Tibial nerve (tissue), 4 donors: ENCODE measurements at regions not wholly inside any gene's neighbourhood (a gene's known extent, or its start where the extent isn't known, plus 50 kb on each side); places are given as distances from the start of the nearest gene placed in this dataset.

Experiments used
- DNase-seq, 2 donors: peaks; one replicate each; pipeline ENCODE4 v3.0.0-alpha.2; 2019; ENCODE audit warnings: low spot score in 2 of 2
- H3K27ac ChIP-seq, 4 donors: fragments of 200-600 bp; sonication (generic) in 3 of 4; one replicate each; pipeline ENCODE4 v1.5.1; 2017 to 2019; ENCODE audit warnings: mild to moderate bottlenecking in 1 of 4
- H3K27me3 ChIP-seq, 2 donors: fragments of 200-600 bp; sonication (generic) in 1 of 2; one replicate each; pipeline versions ENCODE4 v1.5.1 to v1.6.0; 2017 to 2019
- H3K36me3 ChIP-seq, 3 donors: fragments of 200-600 bp; sonication (generic); one replicate each; pipeline ENCODE4 v1.5.1; 2018 to 2019
- H3K4me1 ChIP-seq, 4 donors: fragments of 200-600 bp; sonication (generic) in 3 of 4; one replicate each; pipeline ENCODE4 v1.5.1; 2017 to 2019
- H3K4me3 ChIP-seq, 4 donors: fragments of 200-600 bp; sonication (generic) in 3 of 4; one replicate each; pipeline ENCODE4 v1.5.1; 2017 to 2019; ENCODE audit warnings: mild to moderate bottlenecking in 1 of 4, moderate library complexity in 1 of 4
- H3K9me3 ChIP-seq, 4 donors: fragments of 200-600 bp; sonication (generic) in 3 of 4; one replicate each; pipeline ENCODE4 v1.5.1; 2017 to 2019
- EP300 ChIP-seq, 2 donors: sonication (generic); formaldehyde crosslinking; IDR thresholded peaks; one replicate each; pipeline ENCODE4 v1.6.1; 2017; ENCODE audit warnings: antibody characterized with exemption in 2 of 2, mild to moderate bottlenecking in 1 of 2
- POLR2A ChIP-seq, 2 donors: fragments of 450-650 bp; IDR thresholded peaks; one replicate each; pipeline ENCODE4 v1.6.1; 2017; ENCODE audit warnings: antibody characterized with exemption in 2 of 2, mild to moderate bottlenecking in 2 of 2, moderate library complexity in 2 of 2
- WGBS, 2 donors: methylation state at CpG; one replicate each; pipeline ENCODE4 v1.1.5; 2018; 5-methylcytosine and 5-hydroxymethylcytosine counted together
- TF ChIP-seq, protein P1 (sequence below), 5 experiments: fragments of 200-600 bp in 3 of 5; fragments of 450-650 bp in 2 of 5; sonication (generic) in 3 of 5; IDR thresholded peaks; one replicate each; pipeline ENCODE4 v1.5.1; 2016 to 2019; ENCODE audit warnings: antibody characterized with exemption in 5 of 5, mild to moderate bottlenecking in 3 of 5, moderate library complexity in 2 of 5

DNA sequence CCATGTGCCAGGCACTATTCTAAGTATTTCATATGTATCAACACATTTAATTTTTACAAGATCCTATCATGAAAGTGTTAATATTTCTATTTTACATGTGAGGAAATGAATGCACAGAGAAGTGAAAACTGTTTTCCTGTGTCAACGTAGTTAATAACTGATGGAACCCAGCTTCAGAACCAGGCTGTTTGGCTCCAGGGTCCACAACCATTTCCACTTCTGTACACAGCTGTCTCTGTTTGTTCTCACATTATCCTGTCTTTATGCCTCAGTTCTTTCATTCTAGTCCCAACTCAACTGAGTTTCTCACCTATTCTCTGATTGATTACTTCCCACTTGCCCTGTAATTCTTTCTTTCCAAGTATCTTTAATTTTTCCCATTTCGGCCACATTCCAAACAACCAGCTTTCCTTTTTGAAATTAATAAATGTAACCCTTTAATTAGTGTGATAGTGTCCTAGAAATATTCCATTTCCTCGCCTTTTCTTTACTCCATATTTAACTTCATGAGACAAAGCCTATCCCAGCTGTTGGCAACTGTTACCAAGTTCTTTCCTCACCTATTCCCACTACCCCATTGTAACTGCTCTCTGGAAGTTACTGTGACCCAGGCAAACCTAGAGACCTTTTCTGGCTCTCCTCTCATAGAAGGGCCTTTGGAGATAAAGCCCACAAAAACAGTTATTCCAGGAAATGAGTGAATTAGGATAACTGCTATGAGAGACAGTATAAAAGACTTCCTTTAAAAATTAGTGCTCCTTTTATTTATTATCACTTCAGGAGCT, 218.7 kb downstream of the RASSF9 start:
- H3K27me3 ChIP-seq = no peaks in the 10 kb centered on the region
- WGBS, 2 donors = 70 to 74% methylated on average over 3 of the region's 3 CpGs
- no peak for DNase-seq
- peaks cover 0 to under 1% (median 0%) of the 10 kb centered on the region in 4 donors for H3K9me3 ChIP-seq
- H3K4me1 ChIP-seq = no peaks in the 10 kb centered on the region
- H3K4me3 ChIP-seq = no peak overlapping the region
- H3K27ac ChIP-seq = no peak overlapping the region
- H3K36me3 ChIP-seq = no peaks in the 10 kb centered on the region
- TF ChIP-seq, protein P1, sequence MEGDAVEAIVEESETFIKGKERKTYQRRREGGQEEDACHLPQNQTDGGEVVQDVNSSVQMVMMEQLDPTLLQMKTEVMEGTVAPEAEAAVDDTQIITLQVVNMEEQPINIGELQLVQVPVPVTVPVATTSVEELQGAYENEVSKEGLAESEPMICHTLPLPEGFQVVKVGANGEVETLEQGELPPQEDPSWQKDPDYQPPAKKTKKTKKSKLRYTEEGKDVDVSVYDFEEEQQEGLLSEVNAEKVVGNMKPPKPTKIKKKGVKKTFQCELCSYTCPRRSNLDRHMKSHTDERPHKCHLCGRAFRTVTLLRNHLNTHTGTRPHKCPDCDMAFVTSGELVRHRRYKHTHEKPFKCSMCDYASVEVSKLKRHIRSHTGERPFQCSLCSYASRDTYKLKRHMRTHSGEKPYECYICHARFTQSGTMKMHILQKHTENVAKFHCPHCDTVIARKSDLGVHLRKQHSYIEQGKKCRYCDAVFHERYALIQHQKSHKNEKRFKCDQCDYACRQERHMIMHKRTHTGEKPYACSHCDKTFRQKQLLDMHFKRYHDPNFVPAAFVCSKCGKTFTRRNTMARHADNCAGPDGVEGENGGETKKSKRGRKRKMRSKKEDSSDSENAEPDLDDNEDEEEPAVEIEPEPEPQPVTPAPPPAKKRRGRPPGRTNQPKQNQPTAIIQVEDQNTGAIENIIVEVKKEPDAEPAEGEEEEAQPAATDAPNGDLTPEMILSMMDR (IDR thresholded peaks at IDR 0.05) = no peak
- TF ChIP-seq POLR2A (IDR thresholded peaks at IDR 0.05) (no peak), EP300 (IDR thresholded peaks at IDR 0.05) (no peak)

DNA sequence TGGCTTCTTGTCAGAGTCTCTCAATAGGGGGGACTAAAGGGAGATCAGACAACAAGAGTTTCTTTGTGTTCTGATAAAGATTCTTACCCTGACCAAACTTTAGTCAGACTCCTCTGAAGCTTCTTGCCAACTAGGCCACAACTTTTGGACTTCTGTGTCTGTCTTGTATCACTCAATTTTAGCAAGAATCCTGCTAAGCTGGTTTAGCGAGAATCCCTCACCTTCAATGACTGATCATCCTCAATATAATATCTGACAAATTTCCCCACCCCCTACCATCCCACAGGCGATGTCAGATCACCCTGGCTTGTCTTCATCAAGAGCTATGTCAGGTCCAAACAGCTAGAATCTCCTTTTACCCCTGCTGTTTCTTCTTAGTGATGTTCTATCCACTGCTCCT, 215.2 kb downstream of the RASSF9 start:
- Histone ChIP-seq H3K27ac (no peak overlapping the region), H3K27me3 (no peaks in the 10 kb centered on the region), H3K9me3 (no peaks in the 10 kb centered on the region), H3K36me3 (no peaks in the 10 kb centered on the region), H3K4me1 (no peaks in the 10 kb centered on the region), H3K4me3 (no peak overlapping the region)
- 83 to 87% methylated on average over 2 of the region's 2 CpGs for WGBS, 2 donors
- TF ChIP-seq, protein P1 (IDR thresholded peaks at IDR 0.05) = no peak
- TF ChIP-seq POLR2A (IDR thresholded peaks at IDR 0.05) (no peak), EP300 (IDR thresholded peaks at IDR 0.05) (no peak)
- DNase-seq = no peak

DNA sequence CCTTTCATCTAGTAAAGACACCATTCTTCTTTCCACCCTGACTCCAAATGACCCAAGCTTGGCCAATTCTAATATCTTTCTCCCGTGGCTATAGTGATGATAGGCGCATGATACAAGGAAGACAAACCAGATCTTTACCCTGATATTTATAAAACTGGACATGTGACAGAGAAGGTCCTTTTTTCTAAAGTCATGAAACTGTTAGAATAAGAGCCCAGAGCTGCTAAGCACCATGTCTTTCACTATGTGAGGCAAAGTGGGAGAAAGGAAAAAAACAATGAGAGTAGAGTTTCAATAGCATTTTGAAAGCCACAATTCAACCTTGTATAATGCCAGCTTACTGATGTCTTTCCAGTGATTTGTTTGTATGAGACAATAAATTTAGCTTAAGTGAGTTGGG, 212.4 kb downstream of the RASSF9 start:
- 93 to 98% methylated on average over 2 of the region's 2 CpGs for WGBS, 2 donors
- DNase-seq = no peak

DNA sequence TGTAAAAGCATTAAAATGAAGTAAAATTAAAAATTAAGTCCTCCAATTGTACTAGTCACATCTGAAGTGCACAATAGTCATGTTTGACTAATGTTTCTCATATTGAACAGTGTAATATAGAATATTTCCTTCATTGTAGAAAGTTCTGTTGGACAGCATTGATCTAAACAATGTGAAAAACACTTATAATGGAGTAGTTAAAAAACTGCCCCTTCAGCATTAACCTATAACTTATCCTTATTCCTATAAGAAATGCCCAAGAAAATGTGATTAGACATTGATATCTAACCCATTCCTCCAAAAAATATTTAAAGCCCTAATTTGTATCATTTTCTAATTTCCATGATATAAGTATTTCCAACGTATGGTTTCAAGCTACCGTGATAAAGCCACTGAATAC, 210.7 kb downstream of the RASSF9 start:
- no peak for DNase-seq
- no peaks in the 10 kb centered on the region for H3K27me3 ChIP-seq
- no peaks in the 10 kb centered on the region for H3K36me3 ChIP-seq
- H3K27ac ChIP-seq = no peak overlapping the region
- TF ChIP-seq, protein P1 (IDR thresholded peaks at IDR 0.05) = no peak
- TF ChIP-seq POLR2A (IDR thresholded peaks at IDR 0.05) (no peak), EP300 (IDR thresholded peaks at IDR 0.05) (no peak)
- H3K4me3 ChIP-seq = no peak overlapping the region
- no peaks in the 10 kb centered on the region for H3K9me3 ChIP-seq
- 63 to 71% methylated on average over 2 of the region's 2 CpGs for WGBS, 2 donors
- H3K4me1 ChIP-seq = no peaks in the 10 kb centered on the region

More for the DNA sequence above, 212.4 kb downstream of the RASSF9 start:
- Histone ChIP-seq H3K4me3 (no peak overlapping the region), H3K9me3 (no peaks in the 10 kb centered on the region), H3K27me3 (no peaks in the 10 kb centered on the region), H3K4me1 (no peaks in the 10 kb centered on the region), H3K36me3 (no peaks in the 10 kb centered on the region), H3K27ac (no peak overlapping the region)
- TF ChIP-seq, protein P1 (IDR thresholded peaks at IDR 0.05) = no peak
- no peak for TF ChIP-seq POLR2A (IDR thresholded peaks at IDR 0.05)
- TF ChIP-seq EP300 (IDR thresholded peaks at IDR 0.05) = no peak

DNA sequence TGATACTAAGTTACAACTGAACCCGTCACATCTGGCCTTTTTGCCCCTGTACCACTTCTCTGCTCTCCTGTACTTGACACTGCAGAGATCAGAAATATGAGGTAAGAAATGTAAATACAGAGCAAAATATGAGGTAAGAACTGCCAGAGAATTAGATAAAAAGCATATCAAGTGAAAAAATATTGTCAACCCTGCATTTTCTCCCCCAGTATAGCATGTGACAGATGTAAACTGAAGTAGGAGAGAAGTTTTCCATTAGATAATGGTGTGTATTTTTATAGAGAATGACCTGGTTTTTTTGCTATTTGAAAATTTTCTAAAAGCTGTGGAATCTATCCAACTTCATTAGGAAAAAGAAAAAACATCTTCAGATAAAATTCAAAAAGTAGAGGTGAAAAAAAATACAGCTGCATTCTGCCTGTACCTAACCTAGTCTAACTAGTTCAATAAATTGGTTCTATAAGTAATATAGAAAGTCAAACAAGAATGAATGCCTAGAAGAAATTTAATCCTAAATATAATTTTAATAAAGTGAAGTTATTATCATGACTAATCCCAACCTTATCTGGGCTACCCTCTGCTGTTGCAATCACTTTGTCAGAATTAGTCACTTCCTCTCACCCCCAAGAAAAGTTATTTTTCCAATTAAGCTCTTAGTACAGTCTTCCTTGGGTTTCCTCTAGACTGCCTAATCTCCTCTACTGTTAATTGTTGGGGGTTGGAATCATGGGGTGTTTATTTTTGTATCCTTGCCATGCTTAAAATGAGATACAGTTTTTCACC, 210.0 kb downstream of the RASSF9 start:
- no peaks in the 10 kb centered on the region for H3K27me3 ChIP-seq
- TF ChIP-seq, protein P1 (IDR thresholded peaks at IDR 0.05) = no peak
- no peak for TF ChIP-seq EP300 (IDR thresholded peaks at IDR 0.05)
- TF ChIP-seq POLR2A (IDR thresholded peaks at IDR 0.05) = no peak
- H3K9me3 ChIP-seq = no peaks in the 10 kb centered on the region
- no peak overlapping the region for H3K4me3 ChIP-seq
- WGBS, 2 donors = 95 to 97% methylated on average over 1 of the region's 1 CpG
- no peaks in the 10 kb centered on the region for H3K4me1 ChIP-seq
- H3K27ac ChIP-seq = no peak overlapping the region
- no peaks in the 10 kb centered on the region for H3K36me3 ChIP-seq
- no peak for DNase-seq
